ENCODE measurements at regions not wholly inside any gene's neighbourhood (a gene's known extent, or its start where the extent isn't known, plus 50 kb on each side); places are given as distances from the start of the nearest gene placed in this dataset.

- TF ChIP-seq CTCF (IDR thresholded peaks at IDR 0.05; ENCODE audit: borderline replicate concordance, extremely low read depth, low read length, poor library complexity, severe bottlenecking) = no peak
- TF ChIP-seq EZH2 (IDR thresholded peaks at IDR 0.05; ENCODE audit: borderline replicate concordance, low read depth, low read length, severe bottlenecking) = no peak
These were observed 97.2 kb upstream of the SLC24A4 start for GRCh38 chr14:92225731-92226130.
